ENCODE measurements at regions not wholly inside any gene's neighbourhood (a gene's known extent, or its start where the extent isn't known, plus 50 kb on each side); places are given as distances from the start of the nearest gene placed in this dataset.

DNA sequence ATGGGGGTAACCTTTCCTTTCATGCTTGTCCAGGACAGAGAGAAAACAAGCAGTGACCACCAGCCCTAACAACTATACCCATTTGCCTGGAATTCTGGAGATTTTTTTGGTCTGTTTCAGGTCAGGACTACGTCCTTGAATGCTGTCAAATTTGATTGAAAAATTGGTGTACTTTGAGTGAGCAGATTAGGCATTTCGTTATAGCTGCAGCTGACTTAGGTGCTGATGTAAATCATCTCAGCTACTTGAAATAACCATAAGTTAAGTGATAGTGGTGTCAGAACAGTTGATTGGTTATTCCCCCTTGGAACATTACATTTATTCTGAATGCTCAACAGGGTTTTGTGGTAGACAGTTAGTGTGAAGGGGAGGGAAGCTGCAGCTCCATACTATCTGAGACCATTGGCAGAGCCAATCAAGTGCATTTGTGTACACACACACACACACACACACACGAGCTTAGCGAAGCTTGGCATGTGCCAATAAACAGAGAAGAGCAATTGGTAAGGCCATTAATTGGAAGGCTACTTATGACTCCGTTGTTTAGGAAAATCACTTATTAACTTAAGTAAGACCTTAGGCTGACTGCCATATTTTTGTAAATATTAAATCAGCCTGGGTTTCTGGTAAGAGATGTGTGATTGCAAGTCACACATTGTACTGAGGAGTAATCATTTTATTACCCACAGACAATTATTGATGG lies 447.8 kb downstream of the MFSD1 start:
- DNase-seq (ENCODE audit: low read depth) = no peak
- H3K4me3 ChIP-seq (ENCODE audit: low read depth, low read length) = no peak overlapping the region
- TF ChIP-seq, protein P1, sequence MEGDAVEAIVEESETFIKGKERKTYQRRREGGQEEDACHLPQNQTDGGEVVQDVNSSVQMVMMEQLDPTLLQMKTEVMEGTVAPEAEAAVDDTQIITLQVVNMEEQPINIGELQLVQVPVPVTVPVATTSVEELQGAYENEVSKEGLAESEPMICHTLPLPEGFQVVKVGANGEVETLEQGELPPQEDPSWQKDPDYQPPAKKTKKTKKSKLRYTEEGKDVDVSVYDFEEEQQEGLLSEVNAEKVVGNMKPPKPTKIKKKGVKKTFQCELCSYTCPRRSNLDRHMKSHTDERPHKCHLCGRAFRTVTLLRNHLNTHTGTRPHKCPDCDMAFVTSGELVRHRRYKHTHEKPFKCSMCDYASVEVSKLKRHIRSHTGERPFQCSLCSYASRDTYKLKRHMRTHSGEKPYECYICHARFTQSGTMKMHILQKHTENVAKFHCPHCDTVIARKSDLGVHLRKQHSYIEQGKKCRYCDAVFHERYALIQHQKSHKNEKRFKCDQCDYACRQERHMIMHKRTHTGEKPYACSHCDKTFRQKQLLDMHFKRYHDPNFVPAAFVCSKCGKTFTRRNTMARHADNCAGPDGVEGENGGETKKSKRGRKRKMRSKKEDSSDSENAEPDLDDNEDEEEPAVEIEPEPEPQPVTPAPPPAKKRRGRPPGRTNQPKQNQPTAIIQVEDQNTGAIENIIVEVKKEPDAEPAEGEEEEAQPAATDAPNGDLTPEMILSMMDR (conservative IDR thresholded peaks at IDR 0.05; ENCODE audit: low read depth, low read length) = no peak

DNA sequence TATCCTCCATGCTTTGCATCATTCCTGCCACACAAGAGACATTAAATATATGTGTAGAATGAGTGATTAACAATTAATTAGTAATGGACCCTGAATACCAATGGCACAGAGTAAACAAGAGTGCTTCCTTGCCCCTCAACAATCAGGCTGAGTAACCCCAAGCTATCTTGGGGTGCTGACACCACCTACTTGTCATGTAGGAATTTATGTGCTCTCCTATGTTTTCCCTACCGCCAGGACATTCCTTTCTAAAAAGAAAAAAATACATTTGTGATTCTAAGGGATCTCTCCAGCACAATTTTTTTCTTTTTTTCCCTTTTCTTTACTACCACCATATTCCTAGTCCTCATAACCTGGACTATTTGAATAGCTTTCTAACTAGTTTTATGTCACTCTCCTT lies 449.1 kb downstream of the MFSD1 start:
- H3K4me3 ChIP-seq (ENCODE audit: low read depth, low read length) = no peak overlapping the region
- no peak for DNase-seq (ENCODE audit: low read depth)
- TF ChIP-seq, protein P1 (conservative IDR thresholded peaks at IDR 0.05; ENCODE audit: low read depth, low read length) = no peak

DNA sequence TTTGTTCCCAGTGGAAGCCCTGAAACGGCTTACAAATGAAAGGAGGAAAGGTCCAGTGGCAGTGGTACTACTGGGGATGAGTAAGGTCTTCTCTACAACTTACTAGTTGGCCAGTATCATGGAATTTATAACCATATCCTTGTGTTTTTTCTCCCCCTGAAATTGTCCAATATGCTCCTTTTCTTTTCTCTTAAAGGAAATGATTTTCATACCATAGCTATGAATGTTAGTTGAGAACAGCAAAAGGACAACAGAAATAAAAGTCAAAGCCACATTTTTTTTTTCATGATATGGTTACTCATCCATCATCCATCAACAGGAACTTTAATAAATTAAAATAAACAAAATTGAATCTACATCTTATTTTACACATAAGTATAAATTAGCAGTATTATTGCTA lies 450.4 kb downstream of the MFSD1 start:
- no peak for DNase-seq (ENCODE audit: low read depth)

DNA sequence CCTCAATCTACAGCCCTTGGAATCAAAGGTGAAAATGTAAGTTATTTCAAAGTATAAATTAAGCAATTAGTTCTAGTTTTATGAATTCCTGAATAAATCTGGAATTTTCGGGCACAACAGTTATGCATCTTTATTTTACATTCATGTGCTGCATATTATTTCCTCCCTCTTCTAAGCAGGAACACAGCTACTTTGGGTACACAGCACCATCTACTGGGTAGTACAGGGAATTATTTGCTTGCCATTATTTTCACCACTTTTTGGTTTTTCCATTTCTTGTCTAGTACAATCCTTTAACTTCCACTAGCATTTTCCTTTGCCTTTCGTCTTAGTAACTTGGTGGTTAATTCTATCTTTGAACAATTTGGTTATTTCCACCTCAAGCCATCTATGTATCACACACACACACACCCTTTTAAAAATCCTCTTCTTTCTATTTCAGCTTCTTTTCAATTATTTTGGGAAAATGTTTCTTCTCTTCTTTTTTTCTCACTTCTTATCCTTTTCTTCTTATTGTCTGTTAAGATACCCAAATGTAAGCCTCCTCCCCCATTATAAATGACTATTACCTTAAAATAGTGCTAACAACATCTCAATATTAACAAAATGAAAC lies 451.0 kb downstream of the MFSD1 start:
- TF ChIP-seq, protein P1 (conservative IDR thresholded peaks at IDR 0.05; ENCODE audit: low read depth, low read length) = peak; percentile 80
- H3K4me3 ChIP-seq (ENCODE audit: low read depth, low read length) = no peak overlapping the region
- DNase-seq (ENCODE audit: low read depth) = no peak

More for the DNA sequence above, 450.4 kb downstream of the MFSD1 start:
- TF ChIP-seq, protein P1 (conservative IDR thresholded peaks at IDR 0.05; ENCODE audit: low read depth, low read length) = no peak
- H3K4me3 ChIP-seq (ENCODE audit: low read depth, low read length) = no peak overlapping the region

DNA sequence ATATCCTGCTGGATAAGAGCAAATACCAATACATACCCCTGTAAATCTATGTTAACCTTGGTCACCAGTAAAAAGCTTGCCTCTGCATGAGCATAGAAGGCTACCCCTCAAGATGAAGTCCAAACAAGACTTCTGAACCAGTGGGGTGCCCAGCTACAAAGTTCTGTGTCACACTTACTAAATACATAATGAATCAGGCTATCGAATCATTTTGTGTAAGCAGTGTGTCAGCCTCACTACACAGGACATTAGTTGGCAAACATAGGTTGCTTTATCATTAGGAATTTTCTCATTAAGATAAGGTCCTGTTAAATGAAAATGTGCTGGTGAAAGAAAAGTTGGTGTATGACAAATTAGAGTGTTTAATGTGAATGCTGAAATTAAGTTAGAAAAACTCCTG lies 452.0 kb downstream of the MFSD1 start:
- TF ChIP-seq, protein P1 (conservative IDR thresholded peaks at IDR 0.05; ENCODE audit: low read depth, low read length) = no peak
- no peak for DNase-seq (ENCODE audit: low read depth)
- H3K4me3 ChIP-seq (ENCODE audit: low read depth, low read length) = no peak overlapping the region

DNA sequence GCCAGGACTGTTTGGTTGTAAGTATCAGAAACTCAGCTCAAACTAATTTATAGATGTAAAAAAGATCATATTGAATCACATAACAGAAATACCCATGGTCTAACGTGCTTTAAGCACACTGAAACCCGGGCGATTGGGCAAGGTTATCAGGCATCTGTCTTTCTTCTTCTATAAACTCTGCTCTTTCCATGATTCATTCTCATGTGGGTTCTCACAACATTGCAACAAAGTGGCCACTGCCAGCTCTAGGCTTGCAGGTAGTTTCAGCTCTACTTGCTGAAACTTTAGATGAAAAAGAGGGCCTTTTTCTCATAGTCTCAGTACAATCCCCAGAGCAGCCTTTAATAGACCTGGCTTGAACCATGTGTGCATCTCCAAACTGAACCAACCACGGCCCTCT lies 456.1 kb downstream of the MFSD1 start:
- DNase-seq (ENCODE audit: low read depth) = no peak
- TF ChIP-seq, protein P1 (conservative IDR thresholded peaks at IDR 0.05; ENCODE audit: low read depth, low read length) = no peak
- no peak overlapping the region for H3K4me3 ChIP-seq (ENCODE audit: low read depth, low read length)

DNA sequence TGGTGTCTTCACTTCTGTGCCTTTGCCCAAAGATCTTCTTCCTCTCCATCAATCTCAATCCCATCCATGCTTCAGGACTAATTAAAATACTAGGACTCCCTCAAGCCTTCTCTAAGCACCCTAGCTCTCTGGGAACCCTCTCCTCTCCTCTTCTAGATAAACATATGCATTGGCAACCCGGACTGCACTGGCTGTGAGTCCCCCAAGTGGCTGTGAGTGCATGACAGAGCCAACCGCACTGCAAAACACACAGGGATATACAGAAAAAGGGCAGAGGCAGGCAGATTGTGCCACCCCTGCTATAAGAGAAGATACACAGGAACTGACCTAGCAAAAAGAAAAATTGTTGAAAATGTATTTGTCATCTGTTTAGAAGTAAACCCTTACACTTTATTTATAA lies 457.1 kb downstream of the MFSD1 start:
- DNase-seq (ENCODE audit: low read depth) = no peak
- TF ChIP-seq, protein P1 (conservative IDR thresholded peaks at IDR 0.05; ENCODE audit: low read depth, low read length) = no peak
- no peak overlapping the region for H3K4me3 ChIP-seq (ENCODE audit: low read depth, low read length)
